IMR-90 (cell line): ENCODE measurements at regions not wholly inside any gene's neighbourhood (a gene's known extent, or its start where the extent isn't known, plus 50 kb on each side); places are given as distances from the start of the nearest gene placed in this dataset.

Experiments
- ATAC-seq: fragments of 200-7000 bp; cut with Tn5 transposase; 2 replicates; pipeline ENCODE4 v1.9.1; 2020; ENCODE audit warnings: low read depth, mild to moderate bottlenecking, moderate library complexity
- BruUV-seq: library from RNA; stranded (reverse); fragments of 400-500 nt; replicated peaks from 2 replicates; lab custom pipeline; 2021; lab: Mats Ljungman, UMichigan
- CTCF ChIA-PET: fragments of 300-600 bp; formaldehyde crosslinking; extraction: SDS; loops from one replicate; lab custom pipeline; 2021; ENCODE audit warnings: antibody characterized with exemption; lab: Yijun Ruan, JAX
- POLR2A ChIA-PET: fragments of 300-600 bp; sonication (Branson Sonifier 250); formaldehyde crosslinking; loops from one replicate; lab custom pipeline; 2022; ENCODE audit warnings: antibody characterized with exemption; ENCODE audit not compliant: unreplicated experiment; lab: Charles Lee
- DNase-seq: peaks from one replicate; pipeline ENCODE4 v3.0.0; 2013
- H2AFZ ChIP-seq: replicated peaks from 2 replicates; pipeline ENCODE3; 2013; ENCODE audit warnings: low read length, mild to moderate bottlenecking; ENCODE audit not compliant: poor library complexity
- H2AK5ac ChIP-seq: 2 replicates; pipeline ENCODE4 v1.6.1; 2013; ENCODE audit warnings: low read depth, low read length, inconsistent platforms
- H2AK9ac ChIP-seq: replicated peaks from 2 replicates; pipeline ENCODE3; 2013; ENCODE audit warnings: mild to moderate bottlenecking, low read depth, low read length, moderate library complexity; ENCODE audit not compliant: poor library complexity
- H2BK120ac ChIP-seq: 2 replicates; pipeline ENCODE4 v1.6.1; 2013; ENCODE audit warnings: low read depth, low read length, inconsistent platforms
- H2BK15ac ChIP-seq: 3 replicates; pipeline ENCODE4 v1.6.1; 2013; ENCODE audit warnings: low read depth, low read length, inconsistent platforms
- H2BK20ac ChIP-seq: 2 replicates; pipeline ENCODE4 v1.6.1; 2013; ENCODE audit warnings: low read depth, mild to moderate bottlenecking, inconsistent platforms, low read length, moderate library complexity
- H2BK5ac ChIP-seq: 2 replicates; pipeline ENCODE4 v1.6.1; 2013; ENCODE audit warnings: mild to moderate bottlenecking, low read depth, low read length, inconsistent platforms; ENCODE audit not compliant: poor library complexity, severe bottlenecking
- H3K14ac ChIP-seq: replicated peaks from 2 replicates; pipeline ENCODE4 v1.6.1; 2013; ENCODE audit warnings: low read depth, low read length, inconsistent platforms
- H3K18ac ChIP-seq: 2 replicates; pipeline ENCODE4 v1.6.1; 2013; ENCODE audit warnings: low read depth, low read length, control low read depth
- H3K23ac ChIP-seq: 2 replicates; pipeline ENCODE4 v1.6.1; 2013; ENCODE audit warnings: low read depth, low read length, inconsistent platforms
- H3K27ac ChIP-seq: 2 replicates; pipeline ENCODE4 v1.5.1; 2013; ENCODE audit warnings: mild to moderate bottlenecking, control low read depth, low read length; ENCODE audit not compliant: insufficient read depth
- H3K27me3 ChIP-seq: 2 replicates; pipeline ENCODE4 v1.6.1; 2013; ENCODE audit warnings: low read length; ENCODE audit not compliant: control insufficient read depth, insufficient read depth
- H3K36me3 ChIP-seq: 2 replicates; pipeline ENCODE4 v1.6.1; 2013; ENCODE audit warnings: low read length, mixed read lengths; ENCODE audit not compliant: control insufficient read depth, insufficient read depth
- H3K4ac ChIP-seq: 2 replicates; pipeline ENCODE4 v1.6.1; 2013; ENCODE audit warnings: low read depth, low read length, inconsistent platforms
- H3K4me1 ChIP-seq: 2 replicates; pipeline ENCODE4 v1.6.1; 2013; ENCODE audit warnings: low read length, mixed read lengths; ENCODE audit not compliant: control insufficient read depth, insufficient read depth
- H3K4me2 ChIP-seq: 2 replicates; pipeline ENCODE4 v1.6.1; 2013; ENCODE audit warnings: low read depth, mild to moderate bottlenecking, control low read depth, low read length, moderate library complexity
- H3K4me3 ChIP-seq: 2 replicates; pipeline ENCODE4 v1.5.1; 2013; ENCODE audit warnings: low read depth, mild to moderate bottlenecking, control low read depth, low read length, moderate library complexity; ENCODE audit not compliant: insufficient read depth
- H3K56ac ChIP-seq: 2 replicates; pipeline ENCODE4 v1.6.1; 2013; ENCODE audit warnings: low read length, inconsistent platforms; ENCODE audit not compliant: insufficient read depth; ENCODE audit errors: extremely low read depth
- H3K79me1 ChIP-seq, 2 experiments: 2 replicates each; pipeline ENCODE4 v1.6.1; 2013; ENCODE audit warnings: low read length in 2 of 2, inconsistent platforms in 1 of 2, low read depth in 1 of 2
- H3K9ac ChIP-seq: 2 replicates; pipeline ENCODE4 v1.6.1; 2013; ENCODE audit warnings: low read depth, low read length, control low read depth
- H3K9me1 ChIP-seq: 2 replicates; pipeline ENCODE4 v1.6.1; 2013; ENCODE audit warnings: low read length, inconsistent platforms; ENCODE audit not compliant: insufficient read depth
- H3K9me3 ChIP-seq: 2 replicates; pipeline ENCODE4 v1.6.1; 2013; ENCODE audit warnings: low read length; ENCODE audit not compliant: control insufficient read depth, insufficient read depth
- H4K20me1 ChIP-seq: 2 replicates; pipeline ENCODE4 v1.6.1; 2013; ENCODE audit warnings: low read length, inconsistent platforms; ENCODE audit not compliant: insufficient read depth
- H4K5ac ChIP-seq: 2 replicates; pipeline ENCODE4 v1.6.1; 2013; ENCODE audit warnings: mild to moderate bottlenecking, low read depth, low read length, control low read depth
- H4K8ac ChIP-seq, 2 experiments: 2 replicates each; pipeline ENCODE4 v1.6.1; 2013; ENCODE audit warnings: low read depth in 2 of 2, low read length in 2 of 2, control low read depth in 1 of 2, inconsistent platforms in 1 of 2
- H4K91ac ChIP-seq: 2 replicates; pipeline ENCODE4 v1.6.1; 2013; ENCODE audit warnings: low read depth, low read length, inconsistent platforms; ENCODE audit not compliant: insufficient read depth
- RCOR1 ChIP-seq: IDR thresholded peaks from 2 replicates; pipeline ENCODE4 v1.6.1; 2012; ENCODE audit warnings: mild to moderate bottlenecking, low read length, improper control_type of control experiment; ENCODE audit not compliant: insufficient replicate concordance
- WGBS, 2 experiments: methylation state at CpG; one replicate each; pipeline versions ENCODE4 v1.1.5 to v1.1.7; 2013; ENCODE audit warnings: missing lambda C conversion rate in 2 of 2; ENCODE audit not compliant: insufficient read length in 1 of 2; ENCODE audit errors: extremely low coverage in 2 of 2; 5-methylcytosine and 5-hydroxymethylcytosine counted together
- dilution Hi-C: fragments of 300-500 bp; cut with HindIII; formaldehyde crosslinking; loops from one replicate; pipeline ENCODE4 v1.14.3; 2018; ENCODE audit warnings: low sequenced_read_pairs; ENCODE audit not compliant: unreplicated experiment
- in situ Hi-C: fragments of 300-500 bp; cut with MboI; formaldehyde crosslinking; loops from 3 replicates; pipeline ENCODE4 v1.14.3; 2019; ENCODE audit warnings: low sequenced_read_pairs, inconsistent platforms, mixed read lengths
- intact Hi-C: fragments of 100-400 bp; cut with micrococcal nuclease; formaldehyde crosslinking; loops from 2 replicates; pipeline ENCODE4 v1.10.0; 2022

DNA sequence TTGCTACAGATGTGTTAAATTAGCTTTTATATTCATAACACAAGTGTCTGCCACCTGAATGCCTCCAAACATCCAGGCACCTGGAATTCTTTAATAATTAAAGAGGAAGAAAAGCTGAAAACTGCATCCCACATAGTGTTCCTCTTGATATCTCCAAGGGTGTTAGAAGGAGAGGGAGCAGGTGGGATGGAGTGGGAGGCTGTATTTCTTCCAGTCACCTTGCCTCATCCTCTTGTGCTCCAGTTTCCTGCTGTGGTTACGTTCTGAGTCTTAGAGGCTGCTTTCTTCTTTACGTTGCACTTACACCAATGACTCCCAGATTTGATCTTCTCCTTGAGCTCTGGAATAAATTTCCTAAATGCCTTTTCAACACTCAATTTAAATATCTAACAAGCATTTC lies 230.3 kb upstream of the LYPLAL1 start:
- POLR2A ChIA-PET = no interaction called here
- no TSS peak for BruUV-seq

More for the DNA sequence above, 230.3 kb upstream of the LYPLAL1 start:
- H3K27me3 ChIP-seq = no peaks in the 10 kb centered on the region
- no peaks in the 10 kb centered on the region for H3K9me1 ChIP-seq
- H4K20me1 ChIP-seq = no peaks in the 10 kb centered on the region
- no peak overlapping the region for H2BK5ac ChIP-seq
- DNase-seq (no peak), ATAC-seq (no peak)
- in situ Hi-C loops = no loop called here
- H2AK5ac ChIP-seq = no peak overlapping the region
- no peaks in the 10 kb centered on the region for H3K4me1 ChIP-seq
- H3K4me3 ChIP-seq = no peak overlapping the region
- peaks cover 2% of the 10 kb centered on the region; the same call in 1 of the 2 replicates for H3K9me3 ChIP-seq
- no peaks in the 10 kb centered on the region for H3K79me1 ChIP-seq
- H2BK15ac ChIP-seq = no peak overlapping the region
- no peak overlapping the region for H4K5ac ChIP-seq
- no peak overlapping the region for H3K27ac ChIP-seq
- WGBS, 2 experiments = no CpG with 5 or more reads among the region's 2 CpGs
- no peaks in the 10 kb centered on the region for H3K36me3 ChIP-seq
- H3K23ac ChIP-seq = no peak overlapping the region
- intact Hi-C loops = no loop called here
- TF ChIP-seq RCOR1 = no peak
- H3K14ac ChIP-seq = no peak overlapping the region
- no peak overlapping the region for H2AFZ ChIP-seq
- H4K8ac ChIP-seq = no peak overlapping the region
- no peak overlapping the region for H2BK120ac ChIP-seq
- no peak overlapping the region for H3K4me2 ChIP-seq
- no peak overlapping the region for H3K9ac ChIP-seq
- dilution Hi-C loops = no loop called here
- no peak overlapping the region for H2AK9ac ChIP-seq
- no peak overlapping the region for H4K91ac ChIP-seq
- no peak overlapping the region for H3K4ac ChIP-seq
- no peak overlapping the region for H2BK20ac ChIP-seq
- CTCF ChIA-PET = no interaction called here
- H3K56ac ChIP-seq = no peak overlapping the region
- no peak overlapping the region for H3K18ac ChIP-seq
